ENCODE measurements at regions not wholly inside any gene's neighbourhood (a gene's known extent, or its start where the extent isn't known, plus 50 kb on each side); places are given as distances from the start of the nearest gene placed in this dataset.

GRCh38 chr4:125956276-125956675, 641.5 kb downstream of the FAT4 start:
- no peak for DNase-seq

DNA sequence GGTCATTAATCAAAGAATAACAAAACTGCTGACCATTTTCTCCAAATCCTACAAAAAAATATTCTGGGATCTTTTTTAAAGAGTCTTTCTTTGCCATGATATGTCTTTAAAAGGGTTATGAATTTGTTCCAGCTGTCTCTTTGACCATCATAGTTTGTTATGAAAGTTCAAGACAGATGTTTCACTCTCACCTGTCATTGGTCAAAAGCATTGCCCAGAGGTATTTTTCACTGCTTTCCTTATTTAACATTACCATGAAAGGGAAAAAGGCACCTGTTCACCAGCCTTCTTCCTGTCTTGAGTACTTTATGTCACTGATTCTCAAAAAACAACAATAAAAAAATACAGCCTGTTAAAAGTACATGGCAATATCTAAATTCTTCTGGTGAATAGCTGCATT, 643.8 kb downstream of the FAT4 start:
- DNase-seq, result no peak

DNA sequence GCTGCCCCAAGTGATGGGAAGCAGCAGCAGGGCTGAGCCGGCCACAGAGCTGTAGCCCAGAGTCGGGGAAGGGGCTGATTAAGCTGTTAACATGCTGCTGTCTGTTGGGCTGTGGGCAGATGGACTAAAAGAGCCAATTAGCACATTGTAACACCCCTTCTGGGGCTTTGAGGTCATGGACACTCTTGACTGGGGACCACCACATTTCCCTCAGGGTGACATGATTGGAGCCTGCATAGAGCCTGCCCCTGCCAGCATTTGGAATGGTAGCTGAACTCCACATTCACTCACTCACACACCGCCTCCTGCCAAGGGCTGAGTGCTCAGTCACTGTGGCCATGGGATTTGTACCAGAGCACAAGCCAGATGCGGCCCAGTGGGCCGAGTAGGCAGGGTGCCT, 646.9 kb downstream of the FAT4 start:
- DNase-seq, result no peak

DNA sequence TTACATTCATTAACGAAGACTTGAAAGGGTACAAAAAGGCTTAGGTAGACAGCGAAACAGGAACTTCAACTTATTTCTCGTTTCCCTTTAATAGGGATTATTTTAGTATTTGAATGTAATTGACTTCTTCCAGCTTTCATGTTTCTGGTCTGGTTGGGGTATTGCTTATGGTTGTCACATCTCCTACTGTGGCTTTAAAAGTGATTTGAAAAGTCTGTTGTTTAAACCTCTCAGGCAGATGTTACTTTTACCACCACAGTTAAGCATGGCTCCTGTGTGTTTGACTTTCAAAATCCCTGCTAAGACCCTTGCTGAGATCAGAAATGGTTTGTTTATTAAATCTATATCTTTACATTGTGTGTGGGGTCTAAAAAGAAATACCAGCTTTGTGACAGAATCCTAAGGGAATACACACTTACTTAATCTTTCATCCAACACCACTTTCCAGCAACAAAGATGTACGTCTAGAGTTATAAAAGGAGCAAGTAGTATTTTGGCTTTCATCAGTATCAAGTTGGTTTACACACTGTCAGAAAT, 661.2 kb downstream of the FAT4 start:
- DNase-seq, result no peak

DNA sequence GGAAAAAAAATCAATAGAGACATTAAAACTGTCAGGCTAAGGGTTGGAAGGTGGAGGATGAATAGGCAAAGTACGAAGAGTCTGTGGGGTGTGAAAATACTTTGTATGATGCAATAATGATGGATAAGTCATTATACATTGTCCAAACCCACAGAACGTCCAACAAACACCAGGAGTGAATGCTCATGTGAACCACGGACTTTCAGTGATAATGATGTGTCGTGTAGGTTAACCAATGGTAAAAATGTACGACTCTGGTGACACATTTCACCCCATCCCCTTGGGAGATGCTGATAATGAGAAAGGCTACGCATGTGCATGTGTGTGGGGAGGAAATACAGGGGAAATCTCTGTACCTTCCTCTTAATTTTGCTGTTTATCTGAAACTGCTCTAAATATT, 665.2 kb downstream of the FAT4 start:
- DNase-seq, result no peak

- no peak for DNase-seq
These were observed 668.4 kb downstream of the FAT4 start for GRCh38 chr4:125983168-125983567.

DNA sequence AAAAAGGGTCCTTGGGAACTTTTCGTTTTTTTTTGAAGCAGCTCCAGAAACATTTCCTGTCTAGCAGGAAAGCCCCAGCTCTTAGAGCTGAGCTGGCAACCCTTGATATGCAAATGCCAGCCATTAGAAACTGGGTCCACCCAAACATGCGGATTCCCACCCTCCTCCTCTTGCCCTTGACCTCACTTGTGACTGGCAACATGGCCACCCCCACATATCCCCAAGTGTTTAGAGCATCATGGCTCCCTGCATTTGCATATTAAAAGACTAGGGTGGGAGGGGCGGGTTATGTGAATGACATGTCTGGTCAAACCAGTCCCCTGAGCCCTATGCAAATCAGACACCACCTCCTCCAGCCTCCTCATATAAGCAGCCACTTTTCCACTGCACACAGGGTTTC, 671.1 kb downstream of the FAT4 start:
- DNase-seq, result no peak

GRCh38 chr4:125986307-125986706, 671.6 kb downstream of the FAT4 start:
- DNase-seq, result no peak

DNA sequence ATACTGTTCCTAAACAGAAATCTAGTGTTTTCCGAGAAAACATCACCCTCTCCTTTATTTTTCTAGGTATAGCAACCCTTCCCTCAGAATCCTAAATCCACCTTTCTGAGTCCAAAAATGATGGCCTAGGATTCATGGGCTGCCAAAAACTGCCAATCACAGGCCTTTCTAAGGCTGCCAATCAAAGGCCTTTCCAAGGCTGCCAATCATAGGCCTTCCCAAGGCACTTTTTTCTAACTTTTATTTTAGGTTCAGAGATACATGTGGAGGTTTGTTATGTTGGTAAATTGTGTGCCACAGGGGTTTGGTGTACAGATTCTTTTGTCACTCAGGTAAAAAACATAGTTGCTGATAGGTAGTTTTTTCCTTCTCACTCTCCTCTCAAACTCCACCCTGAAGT, 673.7 kb downstream of the FAT4 start:
- DNase-seq, result no peak

DNA sequence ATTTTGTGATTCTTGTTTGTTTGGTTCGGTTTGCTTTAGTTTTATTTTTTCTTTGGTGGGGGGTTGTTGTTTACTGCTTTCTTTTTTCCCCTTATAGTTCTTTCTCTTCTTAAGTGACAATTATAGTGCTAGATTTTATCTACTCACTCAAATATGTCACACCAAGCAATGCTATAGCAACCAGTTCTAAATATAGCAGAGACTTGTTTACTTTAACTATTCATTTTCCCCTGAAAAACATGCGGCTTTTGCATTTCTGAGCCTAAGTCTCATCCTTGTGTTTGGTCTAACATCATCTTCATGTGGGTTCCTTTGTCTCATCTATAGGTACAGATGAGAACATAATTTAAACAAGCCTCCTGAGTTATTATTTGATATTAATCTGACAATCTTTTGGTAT, 676.6 kb downstream of the FAT4 start:
- DNase-seq, result no peak

DNA sequence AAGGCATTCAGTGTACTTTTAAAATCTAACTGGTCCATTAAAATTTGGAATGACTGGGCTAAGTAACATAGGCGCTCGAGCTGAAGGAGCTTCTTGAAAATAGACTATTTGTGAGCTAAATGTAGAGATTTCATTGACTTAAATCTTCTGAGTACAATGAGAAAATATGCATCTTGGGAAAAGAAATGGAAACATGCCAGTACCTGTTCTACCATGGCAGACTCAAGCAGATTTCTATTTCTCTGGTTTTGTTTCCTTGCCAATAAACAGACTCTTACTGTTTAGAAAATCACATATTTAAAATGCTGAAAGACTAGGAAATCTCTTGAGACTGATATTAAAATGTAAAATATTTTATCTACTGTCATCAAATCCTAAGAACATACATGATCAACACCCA, 678.1 kb downstream of the FAT4 start:
- no peak for DNase-seq

- DNase-seq, result no peak
These were observed 679.3 kb downstream of the FAT4 start for GRCh38 chr4:125994024-125994423.

DNA sequence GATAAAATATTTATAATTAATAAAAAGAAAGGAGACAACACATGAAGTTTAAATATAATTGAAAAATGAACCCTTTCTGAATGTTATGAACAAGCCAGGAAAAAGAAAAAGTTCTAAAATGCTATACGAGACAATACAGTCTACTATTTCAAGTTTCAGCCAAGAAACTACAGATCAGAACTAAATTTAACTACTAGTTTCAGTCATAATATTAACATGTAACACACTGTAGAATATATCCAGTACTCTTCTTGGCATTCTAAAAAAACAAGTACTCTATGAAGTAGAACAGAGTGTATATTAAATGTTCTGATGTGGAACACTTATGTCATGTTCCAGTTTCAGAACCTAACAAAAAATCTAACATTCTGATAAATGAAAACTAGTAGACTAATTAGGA, 679.7 kb downstream of the FAT4 start:
- DNase-seq, result no peak

DNA sequence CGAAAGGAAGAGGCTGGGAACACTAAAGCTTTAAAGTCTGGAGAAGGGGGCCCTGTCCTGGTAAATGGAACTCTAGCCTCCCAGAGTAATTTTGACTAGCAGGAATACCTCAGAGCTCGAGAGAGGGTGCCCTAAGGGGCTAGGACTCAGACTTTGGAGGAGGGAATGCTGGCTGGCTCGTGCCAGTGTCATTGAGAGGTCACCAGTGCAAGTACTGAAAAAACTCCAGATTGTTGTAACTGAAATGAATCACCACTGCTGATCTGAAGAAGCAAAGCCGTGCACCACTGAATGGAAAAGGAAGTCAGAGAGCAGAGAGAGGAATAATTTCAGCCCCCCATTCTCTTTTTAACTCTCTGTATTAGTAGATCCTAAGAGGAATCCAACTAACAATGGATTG, 690.2 kb downstream of the FAT4 start:
- no peak for DNase-seq

- no peak for DNase-seq
These were observed 692.4 kb downstream of the FAT4 start for GRCh38 chr4:126007142-126007541.

- DNase-seq, result no peak
These were observed 698.0 kb downstream of the FAT4 start for GRCh38 chr4:126012691-126013290.

- DNase-seq, result no peak
These were observed 703.5 kb downstream of the FAT4 start for GRCh38 chr4:126018274-126018673.

- no peak for DNase-seq
These were observed 709.1 kb downstream of the FAT4 start for GRCh38 chr4:126023896-126024295.

- no peak for DNase-seq
These were observed 712.8 kb downstream of the FAT4 start for GRCh38 chr4:126027601-126028000.

DNA sequence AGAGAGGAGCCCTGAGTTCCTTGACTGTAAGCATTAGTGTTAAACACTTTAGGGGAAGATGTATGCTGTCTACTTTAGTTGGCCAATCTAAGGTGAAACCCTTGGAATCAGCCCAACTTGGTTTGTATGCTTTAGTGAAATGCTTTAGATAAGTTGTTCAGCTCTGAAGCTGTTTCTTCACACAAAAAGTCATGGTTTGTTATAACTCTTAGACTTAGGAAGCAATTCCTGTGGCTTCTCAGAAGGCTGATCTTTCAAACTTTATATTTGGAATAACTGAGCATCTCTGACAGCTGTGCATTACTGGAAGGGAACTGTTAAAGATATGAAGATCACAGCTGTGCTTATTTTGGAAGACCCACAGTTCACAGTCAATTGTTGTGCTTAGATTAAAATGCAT, 714.1 kb downstream of the FAT4 start:
- no peak for DNase-seq

DNA sequence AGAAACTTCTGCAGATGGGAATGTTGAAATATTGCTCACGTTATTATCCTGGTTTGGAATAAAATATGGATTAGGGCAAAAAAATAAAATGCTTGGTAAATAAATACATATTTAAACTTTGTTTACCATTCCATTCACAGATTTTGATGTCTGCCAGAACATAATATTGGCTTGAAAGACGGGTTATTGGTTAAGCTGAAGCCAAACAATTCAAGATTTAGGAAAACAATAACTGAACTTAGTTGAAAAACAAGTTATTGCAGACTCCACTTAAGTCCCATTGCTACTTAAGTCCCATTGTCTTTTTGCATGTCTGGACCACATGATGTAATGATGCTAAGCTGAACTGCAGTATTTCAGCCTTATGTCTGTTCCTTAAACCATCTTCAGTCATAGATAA, 722.5 kb downstream of the FAT4 start:
- no peak for DNase-seq

GRCh38 chr4:126038502-126039144, 723.9 kb downstream of the FAT4 start:
- DNase-seq, result no peak

GRCh38 chr4:126046081-126046614, 731.4 kb downstream of the FAT4 start:
- DNase-seq, result no peak

- no peak for DNase-seq
These were observed 732.4 kb downstream of the FAT4 start for GRCh38 chr4:126047114-126047513.

Data from 8988T (cell line).